Mesenchymal stem cell (in vitro differentiated cells and primary cell): ENCODE measurements at regions not wholly inside any gene's neighbourhood (a gene's known extent, or its start where the extent isn't known, plus 50 kb on each side); places are given as distances from the start of the nearest gene placed in this dataset.
"Not testable (repeated sequence)": the region's sequence is repeated elsewhere in the genome, so short reads cannot be mapped to it uniquely, and the experiment has no call there.

ENCODE experiments used
- DNase-seq: peaks from one replicate; pipeline ENCODE4 v3.0.0-alpha.2; 2013
- H2AFZ ChIP-seq: one replicate; pipeline ENCODE4 v1.6.1; 2013; ENCODE audit warnings: low read depth, mild to moderate bottlenecking, control low read depth, inconsistent platforms, low read length, moderate library complexity
- H2AK5ac ChIP-seq: 2 replicates; pipeline ENCODE4 v1.6.1; 2013; ENCODE audit warnings: low read length, moderate library complexity, mild to moderate bottlenecking, inconsistent platforms; ENCODE audit not compliant: severe bottlenecking
- H2BK120ac ChIP-seq: one replicate; pipeline ENCODE4 v1.6.1; 2013; ENCODE audit warnings: low read depth, mild to moderate bottlenecking, inconsistent platforms, low read length, moderate library complexity
- H2BK12ac ChIP-seq, 2 experiments: one replicate each; pipeline ENCODE4 v1.6.1; 2013; ENCODE audit warnings: inconsistent platforms in 2 of 2, low read length in 2 of 2, mild to moderate bottlenecking in 2 of 2, moderate library complexity in 2 of 2, control low read depth in 1 of 2
- H2BK15ac ChIP-seq: one replicate; pipeline ENCODE4 v1.6.1; 2013; ENCODE audit warnings: mild to moderate bottlenecking, low read depth, inconsistent platforms; ENCODE audit not compliant: poor library complexity, severe bottlenecking
- H2BK5ac ChIP-seq: 2 replicates; pipeline ENCODE4 v1.6.1; 2013; ENCODE audit warnings: low read depth, mild to moderate bottlenecking, low read length, control low read depth, inconsistent platforms; ENCODE audit not compliant: poor library complexity, severe bottlenecking
- H3K14ac ChIP-seq, 2 experiments: one replicate each; pipeline ENCODE4 v1.6.1; 2013; ENCODE audit warnings: inconsistent platforms in 2 of 2, low read length in 2 of 2, control low read depth in 1 of 2, mild to moderate bottlenecking in 1 of 2, moderate library complexity in 1 of 2
- H3K18ac ChIP-seq, 2 experiments: one replicate each; pipeline ENCODE4 v1.6.1; 2013; ENCODE audit warnings: inconsistent platforms in 2 of 2, low read length in 2 of 2, control low read depth in 1 of 2, low read depth in 1 of 2, mild to moderate bottlenecking in 1 of 2
- H3K23ac ChIP-seq, 2 experiments: one replicate each; pipeline ENCODE4 v1.6.1; 2013; ENCODE audit warnings: inconsistent platforms in 2 of 2, low read length in 2 of 2, mild to moderate bottlenecking in 2 of 2, moderate library complexity in 2 of 2, control low read depth in 1 of 2
- H3K27ac ChIP-seq: 2 replicates; pipeline ENCODE4 v1.5.1; 2013; ENCODE audit warnings: mild to moderate bottlenecking, moderate library complexity, low read length, control low read depth, inconsistent platforms; ENCODE audit not compliant: poor library complexity, severe bottlenecking
- H3K27me3 ChIP-seq, 2 experiments: 2 replicates each; pipeline versions ENCODE4 v1.6.1 to v1.7.0; 2013; ENCODE audit warnings: low read length in 2 of 2, mild to moderate bottlenecking in 2 of 2, moderate library complexity in 2 of 2, control low read depth in 1 of 2, inconsistent platforms in 1 of 2; ENCODE audit not compliant: control insufficient read depth in 1 of 2, insufficient read depth in 1 of 2
- H3K36me3 ChIP-seq, 2 experiments: 2 replicates each; pipeline versions ENCODE4 v1.6.1 to v1.7.0; 2013; ENCODE audit warnings: low read length in 2 of 2, control low read depth in 1 of 2, inconsistent platforms in 1 of 2, low read depth in 1 of 2, mild to moderate bottlenecking in 1 of 2; ENCODE audit not compliant: insufficient read depth in 2 of 2, control insufficient read depth in 1 of 2
- H3K4ac ChIP-seq, 2 experiments: one replicate each; pipeline ENCODE4 v1.6.1; 2013; ENCODE audit warnings: inconsistent platforms in 2 of 2, low read length in 2 of 2, mild to moderate bottlenecking in 2 of 2, moderate library complexity in 2 of 2, control low read depth in 1 of 2, low read depth in 1 of 2
- H3K4me1 ChIP-seq: 2 replicates; pipeline ENCODE4 v1.6.1; 2013; ENCODE audit warnings: low read depth, low read length, control low read depth; ENCODE audit not compliant: control insufficient read depth, insufficient read depth
- H3K4me2 ChIP-seq: 2 replicates; pipeline ENCODE4 v1.6.1; 2013; ENCODE audit warnings: low read length, mild to moderate bottlenecking, inconsistent platforms; ENCODE audit not compliant: poor library complexity, severe bottlenecking
- H3K4me3 ChIP-seq, 2 experiments: 2 replicates each; pipeline versions ENCODE4 v1.5.1 to v1.7.0; 2013; ENCODE audit warnings: low read length in 2 of 2, mild to moderate bottlenecking in 2 of 2, control low read depth in 1 of 2, low read depth in 1 of 2; ENCODE audit not compliant: insufficient read depth in 1 of 2
- H3K79me1 ChIP-seq: replicated peaks from 2 replicates; pipeline ENCODE4 v1.6.1; 2013; ENCODE audit warnings: mild to moderate bottlenecking, control low read depth, low read length, inconsistent platforms; ENCODE audit not compliant: poor library complexity, severe bottlenecking
- H3K9ac ChIP-seq: 2 replicates; pipeline ENCODE4 v1.7.0; 2013; ENCODE audit warnings: mild to moderate bottlenecking, low read length, moderate library complexity
- H3K9me3 ChIP-seq: 2 replicates; pipeline ENCODE4 v1.7.0; 2013; ENCODE audit warnings: mild to moderate bottlenecking, low read length; ENCODE audit not compliant: control insufficient read depth
- H4K8ac ChIP-seq: one replicate; pipeline ENCODE4 v1.6.1; 2013; ENCODE audit warnings: inconsistent platforms, mild to moderate bottlenecking, low read length, moderate library complexity
- H4K91ac ChIP-seq: one replicate; pipeline ENCODE4 v1.6.1; 2013; ENCODE audit warnings: mild to moderate bottlenecking, low read length, inconsistent platforms
- WGBS: methylation state at CpG from one replicate; pipeline ENCODE4 v1.1.7; 2013; ENCODE audit warnings: mixed read lengths; 5-methylcytosine and 5-hydroxymethylcytosine counted together

GRCh38 chr14:105688023-105688351 lies 161.6 kb downstream of the TMEM121 start:
- H3K9me3 ChIP-seq, H3K4ac ChIP-seq, DNase-seq, H2BK15ac ChIP-seq, H3K36me3 ChIP-seq, H3K4me2 ChIP-seq, H4K91ac ChIP-seq, H3K14ac ChIP-seq, H3K23ac ChIP-seq, H3K27ac ChIP-seq, H2BK120ac ChIP-seq, H4K8ac ChIP-seq, H3K79me1 ChIP-seq, H3K27me3 ChIP-seq, H3K18ac ChIP-seq, H2AK5ac ChIP-seq, H2AFZ ChIP-seq, H2BK12ac ChIP-seq, H3K4me1 ChIP-seq, H3K4me3 ChIP-seq, H2BK5ac ChIP-seq, H3K9ac ChIP-seq: not testable (repeated sequence)
- WGBS, result 91% methylated on average over 4 of the region's 11 CpGs

GRCh38 chr14:105688664-105689221 lies 162.4 kb downstream of the TMEM121 start:
- not testable (repeated sequence) for H3K4me3 ChIP-seq, H3K23ac ChIP-seq, H3K14ac ChIP-seq, H4K91ac ChIP-seq, H3K4me1 ChIP-seq, H3K27ac ChIP-seq, H2AFZ ChIP-seq, H2BK12ac ChIP-seq, H2BK5ac ChIP-seq, DNase-seq, H3K18ac ChIP-seq, H3K36me3 ChIP-seq, H3K4me2 ChIP-seq, H3K9ac ChIP-seq, H3K27me3 ChIP-seq, H2BK15ac ChIP-seq, H2AK5ac ChIP-seq, H3K9me3 ChIP-seq, H4K8ac ChIP-seq, H3K79me1 ChIP-seq, H2BK120ac ChIP-seq, H3K4ac ChIP-seq
- 80% methylated on average over 4 of the region's 4 CpGs for WGBS

GRCh38 chr14:105689722-105690121 lies 163.3 kb downstream of the TMEM121 start:
- no peak overlapping the region for H2BK12ac ChIP-seq
- no peak overlapping the region for H2AFZ ChIP-seq
- H3K9ac ChIP-seq, result no peak overlapping the region
- DNase-seq, result no peak
- no peaks in the 10 kb centered on the region for H3K9me3 ChIP-seq
- no peak overlapping the region for H4K8ac ChIP-seq
- 97% methylated on average over 1 of the region's 1 CpG for WGBS
- H2BK5ac ChIP-seq, result no peak overlapping the region
- no peak overlapping the region for H3K4ac ChIP-seq
- H4K91ac ChIP-seq, result no peak overlapping the region
- H3K27ac ChIP-seq, result no peak overlapping the region
- H3K14ac ChIP-seq, result no peak overlapping the region
- H3K4me2 ChIP-seq, result no peak overlapping the region
- H3K4me1 ChIP-seq, result no peaks in the 10 kb centered on the region
- no peak overlapping the region for H3K4me3 ChIP-seq
- no peak overlapping the region for H2BK15ac ChIP-seq
- H3K79me1 ChIP-seq, result no peaks in the 10 kb centered on the region
- H3K36me3 ChIP-seq, result no peaks in the 10 kb centered on the region
- no peak overlapping the region for H3K23ac ChIP-seq
- no peak overlapping the region for H2BK120ac ChIP-seq
- H3K27me3 ChIP-seq, result no peaks in the 10 kb centered on the region
- no peak overlapping the region for H3K18ac ChIP-seq
- no peak overlapping the region for H2AK5ac ChIP-seq

DNA sequence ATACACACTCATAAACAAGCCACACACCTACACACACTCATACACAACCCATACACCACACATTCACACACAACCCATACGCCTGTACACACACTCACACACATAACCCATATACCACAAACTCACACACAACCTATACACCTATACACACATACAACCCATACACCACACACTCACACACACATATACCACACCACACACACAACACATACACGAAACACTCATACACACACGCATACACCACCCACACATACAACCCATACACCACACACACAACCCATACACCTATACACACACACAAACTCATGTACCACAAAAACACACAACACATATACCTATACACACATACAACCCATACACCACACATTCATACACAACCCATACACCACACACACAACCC lies 164.3 kb downstream of the TMEM121 start:
- WGBS, result 80% methylated on average over 3 of the region's 3 CpGs
- no peak overlapping the region for H2AFZ ChIP-seq
- no peak for DNase-seq

More for the DNA sequence above, 164.3 kb downstream of the TMEM121 start:
- Histone ChIP-seq H3K4ac (no peak overlapping the region), H3K23ac (no peak overlapping the region), H3K4me1 (no peaks in the 10 kb centered on the region), H3K4me3 (no peak overlapping the region), H2BK12ac (no peak overlapping the region), H3K9ac (no peak overlapping the region), H4K8ac (no peak overlapping the region), H2BK5ac (no peak overlapping the region), H3K14ac (no peak overlapping the region), H3K9me3 (no peaks in the 10 kb centered on the region), H2BK120ac (no peak overlapping the region), H3K27ac (no peak overlapping the region), H4K91ac (no peak overlapping the region), H2AK5ac (no peak overlapping the region), H3K4me2 (no peak overlapping the region), H3K27me3 (no peaks in the 10 kb centered on the region), H3K18ac (no peak overlapping the region), H2BK15ac (no peak overlapping the region), H3K36me3 (no peaks in the 10 kb centered on the region), H3K79me1 (no peaks in the 10 kb centered on the region)
